ENCODE measurements at regions not wholly inside any gene's neighbourhood (a gene's known extent, or its start where the extent isn't known, plus 50 kb on each side); places are given as distances from the start of the nearest gene placed in this dataset.

- POLR2A ChIA-PET (ENCODE audit: unreplicated experiment): no interaction called here
- no peaks in the 10 kb centered on the region for H3K9me3 ChIP-seq (ENCODE audit: insufficient read depth, low read depth)
- no peaks in the 10 kb centered on the region for H3K79me2 ChIP-seq (ENCODE audit: low read depth)
- no peaks in the 10 kb centered on the region for H4K20me1 ChIP-seq (ENCODE audit: insufficient read depth)
- no peak for DNase-seq
- no TSS peak for BruUV-seq (replicated peaks)
- H3K4me1 ChIP-seq (replicated peaks; ENCODE audit: insufficient read depth): no peaks in the 10 kb centered on the region
- no peak overlapping the region for H3K27ac ChIP-seq
- H3K4me3 ChIP-seq: no peak overlapping the region
- CTCF ChIA-PET: no interaction called here
- no peaks in the 10 kb centered on the region for H3K9me2 ChIP-seq (ENCODE audit: insufficient read depth)
- intact Hi-C loops (cut with micrococcal nuclease; ENCODE audit: unreplicated experiment): no loop called here
- no peaks in the 10 kb centered on the region for H3K36me3 ChIP-seq (ENCODE audit: low read depth)
- no peaks in the 10 kb centered on the region for H3F3A ChIP-seq (ENCODE audit: insufficient read depth, low read depth)
- TF ChIP-seq CTCF (conservative IDR thresholded peaks at IDR 0.05): no peak
- TF ChIP-seq EZH2 (IDR thresholded peaks at IDR 0.05; ENCODE audit: low read depth): no peak
- H3K4me2 ChIP-seq: no peak overlapping the region
- peaks cover 43% of the 10 kb centered on the region for H3K27me3 ChIP-seq (ENCODE audit: insufficient read depth, low read depth)
- H2AFZ ChIP-seq: no peak overlapping the region
Observed at GRCh38 chr10:42932735-42933447, 144.0 kb upstream of the RET start.

- Histone ChIP-seq H3K36me3 (ENCODE audit: low read depth) (no peaks in the 10 kb centered on the region), H2AFZ (no peak overlapping the region), H3K9me3 (ENCODE audit: insufficient read depth, low read depth) (no peaks in the 10 kb centered on the region), H3K27me3 (ENCODE audit: insufficient read depth, low read depth) (peaks cover 43% of the 10 kb centered on the region), H3K4me3 (no peak overlapping the region), H3K9me2 (ENCODE audit: insufficient read depth) (no peaks in the 10 kb centered on the region), H3K79me2 (ENCODE audit: low read depth) (no peaks in the 10 kb centered on the region), H4K20me1 (ENCODE audit: insufficient read depth) (no peaks in the 10 kb centered on the region), H3K4me1 (replicated peaks; ENCODE audit: insufficient read depth) (no peaks in the 10 kb centered on the region), H3F3A (ENCODE audit: insufficient read depth, low read depth) (no peaks in the 10 kb centered on the region), H3K4me2 (no peak overlapping the region), H3K27ac (no peak overlapping the region)
- intact Hi-C loops (cut with micrococcal nuclease; ENCODE audit: unreplicated experiment): no loop called here
- ChIA-PET POLR2A (ENCODE audit: unreplicated experiment) (no interaction called here), CTCF (interaction anchor here (0.7 kb wide), 1 partner anchor 1403 kb away, joined by 3 read pairs; no protein-coding TSS in a partner anchor)
- BruUV-seq (replicated peaks): no TSS peak
- TF ChIP-seq EZH2 (IDR thresholded peaks at IDR 0.05; ENCODE audit: low read depth) (no peak), CTCF (conservative IDR thresholded peaks at IDR 0.05) (no peak)
- DNase-seq: no peak
Observed at GRCh38 chr10:42933448-42934340, 143.2 kb upstream of the RET start.

GRCh38 chr10:42934351-42934811 is 142.5 kb upstream of the RET start:
- H4K20me1 ChIP-seq (ENCODE audit: insufficient read depth): no peaks in the 10 kb centered on the region
- ChIA-PET CTCF (interaction anchor here (0.5 to 0.7 kb wide), 2 partner anchors 758 to 1403 kb away, joined by 3 to 12 read pairs; no protein-coding TSS in a partner anchor), POLR2A (ENCODE audit: unreplicated experiment) (no interaction called here)
- H3K9me3 ChIP-seq (ENCODE audit: insufficient read depth, low read depth): no peaks in the 10 kb centered on the region
- no peak for TF ChIP-seq EZH2 (IDR thresholded peaks at IDR 0.05; ENCODE audit: low read depth)
- TF ChIP-seq CTCF (conservative IDR thresholded peaks at IDR 0.05): no peak
- intact Hi-C loops (cut with micrococcal nuclease; ENCODE audit: unreplicated experiment): no loop called here
- no peaks in the 10 kb centered on the region for H3K79me2 ChIP-seq (ENCODE audit: low read depth)
- no peak overlapping the region for H3K4me2 ChIP-seq
- no peaks in the 10 kb centered on the region for H3K36me3 ChIP-seq (ENCODE audit: low read depth)
- no peaks in the 10 kb centered on the region for H3F3A ChIP-seq (ENCODE audit: insufficient read depth, low read depth)
- no peak overlapping the region for H3K4me3 ChIP-seq
- no peak overlapping the region for H2AFZ ChIP-seq
- no TSS peak for BruUV-seq (replicated peaks)
- H3K4me1 ChIP-seq (replicated peaks; ENCODE audit: insufficient read depth): no peaks in the 10 kb centered on the region
- H3K27ac ChIP-seq: no peak overlapping the region
- no peak for DNase-seq
- H3K27me3 ChIP-seq (ENCODE audit: insufficient read depth, low read depth): peaks cover 47% of the 10 kb centered on the region
- no peaks in the 10 kb centered on the region for H3K9me2 ChIP-seq (ENCODE audit: insufficient read depth)

All from PC-9 (cell line).